Endodermal cell (in vitro differentiated cells): ENCODE measurements at regions not wholly inside any gene's neighbourhood (a gene's known extent, or its start where the extent isn't known, plus 50 kb on each side); places are given as distances from the start of the nearest gene placed in this dataset.

Experiments used
- DNase-seq: peaks from one replicate; pipeline ENCODE4 v3.0.0-alpha.2; 2017
- H3K27ac ChIP-seq: 2 replicates; pipeline ENCODE4 v1.5.1; 2013; ENCODE audit warnings: mild to moderate bottlenecking, low read depth, low read length, moderate library complexity
- H3K27me3 ChIP-seq: 2 replicates; pipeline ENCODE4 v1.6.1; 2013; ENCODE audit warnings: mild to moderate bottlenecking, low read length, moderate library complexity; ENCODE audit not compliant: insufficient read depth, control insufficient read depth, poor library complexity, severe bottlenecking
- H3K36me3 ChIP-seq: 2 replicates; pipeline ENCODE4 v1.7.0; 2013; ENCODE audit warnings: mild to moderate bottlenecking, low read length, moderate library complexity; ENCODE audit not compliant: control insufficient read depth, insufficient read depth
- H3K4me1 ChIP-seq: one replicate; pipeline ENCODE4 v1.7.0; 2013; ENCODE audit warnings: low read length; ENCODE audit not compliant: control insufficient read depth, insufficient read depth
- H3K4me3 ChIP-seq: 2 replicates; pipeline ENCODE4 v1.5.1; 2013; ENCODE audit warnings: mild to moderate bottlenecking, low read length, moderate library complexity
- H3K9ac ChIP-seq: 2 replicates; pipeline ENCODE4 v1.6.1; 2013; ENCODE audit warnings: mild to moderate bottlenecking, low read length, moderate library complexity; ENCODE audit not compliant: poor library complexity, severe bottlenecking; ENCODE audit errors: extremely low read depth
- H3K9me3 ChIP-seq: 2 replicates; pipeline ENCODE4 v1.6.1; 2013; ENCODE audit warnings: mild to moderate bottlenecking, low read length, moderate library complexity; ENCODE audit not compliant: control insufficient read depth
- H3K27ac Mint-ChIP-seq: 2 replicates; pipeline ENCODE4 v1.8.0; 2020; ENCODE audit warnings: mixed read lengths
- H3K27me3 Mint-ChIP-seq: 2 replicates; pipeline ENCODE4 v1.8.0; 2021; ENCODE audit warnings: mild to moderate bottlenecking, mixed read lengths; ENCODE audit not compliant: insufficient read depth
- H3K36me3 Mint-ChIP-seq: 2 replicates; pipeline ENCODE4 v1.8.0; 2020; ENCODE audit warnings: low read depth, mixed read lengths
- H3K4me1 Mint-ChIP-seq: 2 replicates; pipeline ENCODE4 v1.8.0; 2020; ENCODE audit warnings: mixed read lengths
- H3K4me3 Mint-ChIP-seq: 2 replicates; pipeline ENCODE4 v1.8.0; 2020; ENCODE audit warnings: mild to moderate bottlenecking, moderate library complexity, mixed read lengths
- H3K9me3 Mint-ChIP-seq: 2 replicates; pipeline ENCODE4 v1.8.0; 2020; ENCODE audit warnings: mild to moderate bottlenecking, mixed read lengths
- CTCF ChIP-seq: fragments of 200-600 bp; sonication (generic); conservative IDR thresholded peaks from 2 replicates; pipeline ENCODE4 v1.5.0; 2021; ENCODE audit warnings: antibody characterized with exemption, mild to moderate bottlenecking
- WGBS, 2 experiments: methylation state at CpG; one replicate each; pipeline versions ENCODE4 v1.1.5 to v1.1.7; 2013; ENCODE audit warnings: missing lambda C conversion rate in 2 of 2, mixed read lengths in 1 of 2; ENCODE audit not compliant: insufficient coverage in 1 of 2, insufficient read length in 1 of 2; 5-methylcytosine and 5-hydroxymethylcytosine counted together

GRCh38 chr2:33913071-33913616 is 314.0 kb upstream of the FAM98A start:
- TF ChIP-seq CTCF, result no peak
- whole genome bisulfite sequencing, 2 experiments, result 86 to 95% methylated on average over 1 of the region's 1 CpG
- H3K27me3 ChIP-seq, result no peaks in the 10 kb centered on the region

GRCh38 chr2:33911327-33911726 is 312.2 kb upstream of the FAM98A start:
- Histone ChIP-seq H3K4me3 (no peak overlapping the region), H3K9ac (no peak overlapping the region), H3K4me1 (no peaks in the 10 kb centered on the region), H3K27ac (no peak overlapping the region), H3K36me3 (no peaks in the 10 kb centered on the region), H3K27me3 (no peaks in the 10 kb centered on the region), H3K9me3 (peaks cover 17% of the 10 kb centered on the region)
- peaks cover 2% of the 10 kb centered on the region for H3K36me3 Mint-ChIP-seq
- 80 to 90% methylated on average over 1 to 2 of the region's 2 CpGs for WGBS, 2 experiments
- H3K4me1 Mint-ChIP-seq, result no peaks in the 10 kb centered on the region
- no peaks in the 10 kb centered on the region for H3K27me3 Mint-ChIP-seq
- no peak overlapping the region for H3K4me3 Mint-ChIP-seq
- H3K27ac Mint-ChIP-seq, result no peak overlapping the region
- no peak for DNase-seq
- TF ChIP-seq CTCF, result no peak
- peaks cover 35% of the 10 kb centered on the region for H3K9me3 Mint-ChIP-seq

More at GRCh38 chr2:33913071-33913616, 314.0 kb upstream of the FAM98A start:
- Histone ChIP-seq H3K4me1 (no peaks in the 10 kb centered on the region), H3K36me3 (no peaks in the 10 kb centered on the region), H3K9ac (no peak overlapping the region), H3K27ac (no peak overlapping the region), H3K4me3 (no peak overlapping the region), H3K9me3 (peaks cover 17% of the 10 kb centered on the region)
- Mint-ChIP-seq H3K27ac (no peak overlapping the region), H3K9me3 (peaks cover 45% of the 10 kb centered on the region), H3K36me3 (peaks cover 2% of the 10 kb centered on the region), H3K4me1 (no peaks in the 10 kb centered on the region), H3K4me3 (no peak overlapping the region), H3K27me3 (no peaks in the 10 kb centered on the region)
- DNase-seq, result no peak

GRCh38 chr2:33909945-33910695 is 311.0 kb upstream of the FAM98A start:
- Histone ChIP-seq H3K4me3 (no peak overlapping the region), H3K36me3 (no peaks in the 10 kb centered on the region), H3K9ac (no peak overlapping the region), H3K27ac (no peak overlapping the region), H3K9me3 (peaks cover 16% of the 10 kb centered on the region), H3K27me3 (no peaks in the 10 kb centered on the region), H3K4me1 (no peaks in the 10 kb centered on the region)
- Mint-ChIP-seq H3K4me3 (no peak overlapping the region), H3K27ac (no peak overlapping the region), H3K4me1 (no peaks in the 10 kb centered on the region), H3K27me3 (no peaks in the 10 kb centered on the region), H3K36me3 (peaks cover 2% of the 10 kb centered on the region), H3K9me3 (peaks cover 27% of the 10 kb centered on the region)
- 91 to 93% methylated on average over 8 of the region's 8 CpGs for WGBS, 2 experiments
- no peak for DNase-seq
- TF ChIP-seq CTCF, result no peak
